Uterus (tissue), 3 donors: ENCODE measurements at regions not wholly inside any gene's neighbourhood (a gene's known extent, or its start where the extent isn't known, plus 50 kb on each side); places are given as distances from the start of the nearest gene placed in this dataset.

Experiments used
- DNase-seq, 2 donors: peaks; one replicate each; pipeline ENCODE4 v3.0.0-alpha.2; 2019 to 2020
- H3K27ac ChIP-seq, 2 donors: fragments of 200-600 bp; sonication (generic); 1 replicate in 1 of 2; 2 replicates in 1 of 2; pipeline ENCODE4 v1.5.1; 2016 to 2018
- H3K27me3 ChIP-seq, 2 donors: fragments of 200-600 bp; sonication (generic); one replicate each; pipeline ENCODE4 v1.5.1; 2018 to 2019; ENCODE audit warnings: control low read depth in 1 of 2
- H3K36me3 ChIP-seq, 2 donors: fragments of 200-600 bp; sonication (generic); one replicate each; pipeline ENCODE4 v1.5.1; 2019; ENCODE audit warnings: control low read depth in 1 of 2
- H3K4me1 ChIP-seq, 2 donors: fragments of 200-600 bp; sonication (generic); one replicate each; pipeline ENCODE4 v1.5.1; 2018 to 2019; ENCODE audit warnings: control low read depth in 1 of 2
- H3K4me3 ChIP-seq, 2 donors: fragments of 200-600 bp; sonication (generic); 1 replicate in 1 of 2; 2 replicates in 1 of 2; pipeline ENCODE4 v1.5.1; 2018 to 2019; ENCODE audit warnings: mild to moderate bottlenecking in 1 of 2
- H3K9me3 ChIP-seq, 2 donors: fragments of 200-600 bp; sonication (generic); one replicate each; pipeline ENCODE4 v1.5.1; 2019; ENCODE audit warnings: control low read depth in 1 of 2
- POLR2A ChIP-seq, 2 donors: fragments of 450-650 bp; IDR thresholded peaks; one replicate each; pipeline ENCODE4 v1.6.1; 2016; ENCODE audit warnings: antibody characterized with exemption in 2 of 2, mild to moderate bottlenecking in 1 of 2, moderate library complexity in 1 of 2
- intact Hi-C: fragments of 100-400 bp; cut with DNase I; formaldehyde crosslinking; loops from one replicate; pipeline ENCODE4 v1.15.1; 2023; ENCODE audit warnings: low total_unique reads
- TF ChIP-seq, protein P1 (sequence below), 4 experiments: fragments of 200-600 bp in 2 of 4; fragments of 450-650 bp in 2 of 4; sonication (generic) in 2 of 4; IDR thresholded peaks; one replicate each; pipeline ENCODE4 v1.5.1; 2016 to 2019; ENCODE audit warnings: antibody characterized with exemption in 4 of 4, mild to moderate bottlenecking in 2 of 4, moderate library complexity in 1 of 4
- donor health status: DM: yes; HTN: yes; CAD: no.

DNA sequence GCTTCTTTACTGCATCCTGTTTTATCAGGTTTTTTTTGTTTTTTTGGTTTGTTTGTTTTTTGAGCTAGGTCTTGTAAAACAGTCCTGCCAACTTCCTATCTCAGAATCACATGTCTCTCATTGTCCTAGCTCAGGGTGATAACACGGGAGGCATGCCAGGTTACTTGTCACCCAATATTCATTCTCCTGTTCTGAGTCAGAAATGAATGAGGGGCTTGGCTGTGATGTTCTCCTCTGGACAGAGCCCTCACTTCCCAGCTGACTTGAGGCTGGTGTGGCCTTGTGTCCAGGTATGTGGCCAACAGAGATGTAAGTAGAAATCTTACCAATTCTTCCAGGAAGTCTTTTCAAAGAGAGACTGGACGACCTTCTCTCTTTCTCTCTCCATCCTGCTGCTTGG is 317.0 kb downstream of the GABRB3 start:
- Histone ChIP-seq H3K27me3 (no peaks in the 10 kb centered on the region), H3K27ac (no peak overlapping the region), H3K4me3 (no peak overlapping the region), H3K4me1 (no peaks in the 10 kb centered on the region), H3K36me3 (no peaks in the 10 kb centered on the region), H3K9me3 (no peaks in the 10 kb centered on the region)
- intact Hi-C loops: no loop called here
- no peak for TF ChIP-seq POLR2A (IDR thresholded peaks at IDR 0.05)
- TF ChIP-seq, protein P1, sequence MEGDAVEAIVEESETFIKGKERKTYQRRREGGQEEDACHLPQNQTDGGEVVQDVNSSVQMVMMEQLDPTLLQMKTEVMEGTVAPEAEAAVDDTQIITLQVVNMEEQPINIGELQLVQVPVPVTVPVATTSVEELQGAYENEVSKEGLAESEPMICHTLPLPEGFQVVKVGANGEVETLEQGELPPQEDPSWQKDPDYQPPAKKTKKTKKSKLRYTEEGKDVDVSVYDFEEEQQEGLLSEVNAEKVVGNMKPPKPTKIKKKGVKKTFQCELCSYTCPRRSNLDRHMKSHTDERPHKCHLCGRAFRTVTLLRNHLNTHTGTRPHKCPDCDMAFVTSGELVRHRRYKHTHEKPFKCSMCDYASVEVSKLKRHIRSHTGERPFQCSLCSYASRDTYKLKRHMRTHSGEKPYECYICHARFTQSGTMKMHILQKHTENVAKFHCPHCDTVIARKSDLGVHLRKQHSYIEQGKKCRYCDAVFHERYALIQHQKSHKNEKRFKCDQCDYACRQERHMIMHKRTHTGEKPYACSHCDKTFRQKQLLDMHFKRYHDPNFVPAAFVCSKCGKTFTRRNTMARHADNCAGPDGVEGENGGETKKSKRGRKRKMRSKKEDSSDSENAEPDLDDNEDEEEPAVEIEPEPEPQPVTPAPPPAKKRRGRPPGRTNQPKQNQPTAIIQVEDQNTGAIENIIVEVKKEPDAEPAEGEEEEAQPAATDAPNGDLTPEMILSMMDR (IDR thresholded peaks at IDR 0.05): no peak
- DNase-seq: no peak

DNA sequence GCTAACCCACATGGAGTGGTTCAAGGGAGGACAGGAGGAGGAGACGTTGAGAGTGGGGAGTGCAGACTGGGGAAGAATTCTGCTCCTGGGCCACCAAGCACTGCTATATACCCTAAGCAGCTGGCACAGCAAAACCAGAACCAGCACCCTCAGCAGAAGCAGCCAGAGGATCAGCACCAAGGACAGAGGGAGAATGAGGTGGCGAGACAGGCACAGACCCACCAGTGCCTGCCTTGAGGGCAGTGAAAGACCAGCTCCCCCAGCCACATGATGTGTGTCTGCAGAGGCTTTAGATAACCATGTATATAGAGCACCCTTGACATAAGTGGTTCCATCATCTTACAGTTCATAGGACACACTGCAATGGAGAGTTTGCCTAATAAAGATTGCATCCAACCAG is 319.0 kb downstream of the GABRB3 start:
- TF ChIP-seq, protein P1 (IDR thresholded peaks at IDR 0.05): no peak
- no peak for TF ChIP-seq POLR2A (IDR thresholded peaks at IDR 0.05)
- H3K9me3 ChIP-seq: no peaks in the 10 kb centered on the region
- no peaks in the 10 kb centered on the region for H3K4me1 ChIP-seq
- no peak overlapping the region for H3K27ac ChIP-seq
- intact Hi-C loops: no loop called here
- H3K27me3 ChIP-seq: no peaks in the 10 kb centered on the region
- DNase-seq: no peak
- H3K4me3 ChIP-seq: no peak overlapping the region
- H3K36me3 ChIP-seq: no peaks in the 10 kb centered on the region

DNA sequence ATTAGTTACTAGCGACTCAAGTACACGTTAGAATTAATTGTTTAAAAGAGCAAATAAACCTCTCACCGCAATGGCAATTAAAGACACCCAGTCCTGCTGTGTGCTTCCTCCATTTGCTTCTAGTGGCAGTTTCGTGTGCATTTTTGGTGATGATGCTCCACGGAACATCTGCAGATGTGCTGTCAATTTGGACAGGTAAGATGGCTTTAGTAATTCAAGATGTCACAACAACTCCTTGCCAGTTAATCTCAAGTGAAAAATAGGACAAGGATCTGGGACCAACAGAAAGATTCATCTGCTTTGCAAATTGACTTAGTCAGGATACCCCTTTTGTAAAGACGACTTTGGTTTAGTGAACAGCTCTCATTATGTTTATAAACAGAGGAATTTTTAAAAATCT is 320.9 kb downstream of the GABRB3 start:
- no peak overlapping the region for H3K27ac ChIP-seq
- no peak for DNase-seq
- TF ChIP-seq POLR2A (IDR thresholded peaks at IDR 0.05): no peak
- TF ChIP-seq, protein P1 (IDR thresholded peaks at IDR 0.05): no peak
- no peaks in the 10 kb centered on the region for H3K27me3 ChIP-seq
- intact Hi-C loops: no loop called here
- H3K4me1 ChIP-seq: no peaks in the 10 kb centered on the region
- no peak overlapping the region for H3K4me3 ChIP-seq
- H3K36me3 ChIP-seq: no peaks in the 10 kb centered on the region
- no peaks in the 10 kb centered on the region for H3K9me3 ChIP-seq

DNA sequence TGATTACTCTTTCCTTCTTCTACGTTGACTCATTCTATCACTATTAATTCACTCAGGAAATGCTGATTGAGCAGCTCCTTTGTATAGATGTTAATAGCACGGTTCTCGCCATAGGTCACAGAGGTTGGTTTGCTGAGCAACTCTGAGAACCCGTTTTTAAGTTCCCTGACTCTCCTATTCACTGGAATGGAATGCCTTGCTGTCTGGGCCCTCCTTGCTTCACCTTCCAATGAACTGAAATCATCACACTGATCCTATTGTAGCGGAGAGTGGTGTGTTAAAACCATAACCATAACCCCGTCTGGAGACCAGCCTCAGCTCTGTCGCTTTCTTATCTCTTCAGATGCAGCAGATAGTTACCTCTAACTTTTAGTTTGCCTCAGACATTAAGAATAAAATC is 323.6 kb downstream of the GABRB3 start:
- no peaks in the 10 kb centered on the region for H3K36me3 ChIP-seq
- H3K27me3 ChIP-seq: no peaks in the 10 kb centered on the region
- H3K9me3 ChIP-seq: no peaks in the 10 kb centered on the region
- no peaks in the 10 kb centered on the region for H3K4me1 ChIP-seq
- intact Hi-C loops: no loop called here
- TF ChIP-seq, protein P1 (IDR thresholded peaks at IDR 0.05): no peak
- TF ChIP-seq POLR2A (IDR thresholded peaks at IDR 0.05): no peak
- no peak for DNase-seq
- H3K4me3 ChIP-seq: no peak overlapping the region
- H3K27ac ChIP-seq: no peak overlapping the region

DNA sequence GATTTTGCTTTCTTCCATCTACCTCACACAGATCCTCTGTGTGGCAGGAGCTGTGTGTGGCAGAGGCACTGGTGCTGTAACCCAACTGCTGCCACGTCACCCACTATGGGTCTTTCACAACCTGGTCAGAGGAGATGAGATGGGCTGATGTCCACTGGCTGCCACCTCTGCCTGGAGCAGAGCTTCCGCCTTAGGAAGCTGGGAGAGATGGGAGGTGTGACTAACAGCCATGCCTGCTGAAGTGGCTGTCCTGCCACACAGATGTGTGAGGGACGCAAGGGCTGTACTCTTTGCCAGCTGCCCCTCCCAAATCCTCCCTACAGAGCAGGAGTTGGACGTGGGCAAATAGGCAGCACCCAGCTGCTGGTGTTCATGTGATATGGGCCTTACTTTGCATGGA is 329.5 kb downstream of the GABRB3 start:
- Histone ChIP-seq H3K4me1 (no peaks in the 10 kb centered on the region), H3K9me3 (no peaks in the 10 kb centered on the region), H3K36me3 (no peaks in the 10 kb centered on the region), H3K27ac (no peak overlapping the region), H3K27me3 (no peaks in the 10 kb centered on the region), H3K4me3 (no peak overlapping the region)
- intact Hi-C loops: no loop called here
- DNase-seq: no peak
- TF ChIP-seq POLR2A (IDR thresholded peaks at IDR 0.05): no peak
- TF ChIP-seq, protein P1 (IDR thresholded peaks at IDR 0.05): no peak
